ENCODE measurements at regions not wholly inside any gene's neighbourhood (a gene's known extent, or its start where the extent isn't known, plus 50 kb on each side); places are given as distances from the start of the nearest gene placed in this dataset.

DNA sequence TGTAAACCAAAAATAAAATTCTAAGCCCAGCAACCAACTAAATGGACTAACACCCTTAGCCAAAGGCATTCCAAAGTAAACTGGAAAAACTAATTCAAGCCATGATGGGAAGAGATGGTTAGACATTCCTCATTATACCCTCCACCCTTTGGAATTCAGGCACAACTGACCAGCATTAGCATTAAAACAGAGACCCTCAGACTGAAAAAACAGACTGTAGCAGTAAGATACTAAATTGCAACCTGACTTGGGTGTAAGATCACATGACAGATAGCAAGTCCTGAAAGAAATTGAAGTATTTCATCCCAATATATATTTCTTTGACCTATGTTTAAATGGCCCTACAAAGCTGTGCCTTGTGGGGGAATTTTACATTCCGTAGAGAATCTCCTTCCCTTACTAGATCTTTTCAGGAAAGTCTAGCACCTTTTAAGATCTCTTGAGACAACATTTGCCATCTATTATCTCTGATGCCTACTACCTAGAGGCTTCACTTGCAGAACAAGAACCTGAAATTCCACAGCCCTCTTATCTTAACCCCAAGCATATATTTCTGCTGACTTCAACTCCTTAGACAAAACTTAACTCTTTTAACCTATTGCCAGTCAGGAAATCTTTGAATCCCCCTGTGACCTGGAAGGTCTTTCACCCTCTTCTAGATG is 750.2 kb upstream of the IGFBP3 start:
- ATAC-seq, result no peak
- 94% methylated on average over 1 of the region's 1 CpG for WGBS, 2 donors

DNA sequence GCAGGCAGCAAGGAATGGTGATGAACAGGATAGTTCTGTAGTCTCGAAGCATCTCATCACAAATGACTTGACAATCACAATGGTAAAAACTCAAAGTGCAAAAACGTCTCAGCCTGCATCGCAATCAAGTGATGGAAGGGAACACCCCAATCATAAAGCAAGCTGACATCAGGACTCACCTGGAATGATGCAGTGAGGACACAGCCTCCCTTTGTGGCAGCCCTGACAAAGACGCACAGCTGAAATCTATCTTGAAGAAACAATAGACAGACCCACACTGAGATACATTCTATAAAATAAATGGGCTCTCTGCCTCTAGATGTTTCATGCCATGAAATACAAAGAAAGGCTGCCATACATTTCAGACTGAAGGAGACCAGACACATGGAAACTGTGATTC is 748.0 kb upstream of the IGFBP3 start:
- no peak for DNase-seq
- intact Hi-C loops (cut with DNase I), result no loop called here
- WGBS, 2 donors, result 91 to 94% methylated on average over 4 of the region's 4 CpGs
- Histone ChIP-seq H3K27me3 (no peaks in the 10 kb centered on the region), H3K9me3 (peaks cover 0 to 21% (median 0%) of the 10 kb centered on the region in 11 donors), H3K4me3 (no peak overlapping the region), H3K27ac (no peak overlapping the region), H3K36me3 (no peaks in the 10 kb centered on the region), H3K4me1 (no peaks in the 10 kb centered on the region)
- TF ChIP-seq, protein P1, sequence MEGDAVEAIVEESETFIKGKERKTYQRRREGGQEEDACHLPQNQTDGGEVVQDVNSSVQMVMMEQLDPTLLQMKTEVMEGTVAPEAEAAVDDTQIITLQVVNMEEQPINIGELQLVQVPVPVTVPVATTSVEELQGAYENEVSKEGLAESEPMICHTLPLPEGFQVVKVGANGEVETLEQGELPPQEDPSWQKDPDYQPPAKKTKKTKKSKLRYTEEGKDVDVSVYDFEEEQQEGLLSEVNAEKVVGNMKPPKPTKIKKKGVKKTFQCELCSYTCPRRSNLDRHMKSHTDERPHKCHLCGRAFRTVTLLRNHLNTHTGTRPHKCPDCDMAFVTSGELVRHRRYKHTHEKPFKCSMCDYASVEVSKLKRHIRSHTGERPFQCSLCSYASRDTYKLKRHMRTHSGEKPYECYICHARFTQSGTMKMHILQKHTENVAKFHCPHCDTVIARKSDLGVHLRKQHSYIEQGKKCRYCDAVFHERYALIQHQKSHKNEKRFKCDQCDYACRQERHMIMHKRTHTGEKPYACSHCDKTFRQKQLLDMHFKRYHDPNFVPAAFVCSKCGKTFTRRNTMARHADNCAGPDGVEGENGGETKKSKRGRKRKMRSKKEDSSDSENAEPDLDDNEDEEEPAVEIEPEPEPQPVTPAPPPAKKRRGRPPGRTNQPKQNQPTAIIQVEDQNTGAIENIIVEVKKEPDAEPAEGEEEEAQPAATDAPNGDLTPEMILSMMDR (IDR thresholded peaks at IDR 0.05), result no peak
- ATAC-seq, result no peak

More for the DNA sequence above, 750.2 kb upstream of the IGFBP3 start:
- no peaks in the 10 kb centered on the region for H3K4me1 ChIP-seq
- no peak for DNase-seq
- H3K4me3 ChIP-seq, result no peak overlapping the region
- no peaks in the 10 kb centered on the region for H3K27me3 ChIP-seq
- peaks cover 0 to 17% (median 0%) of the 10 kb centered on the region in 11 donors for H3K9me3 ChIP-seq
- no peak overlapping the region for H3K27ac ChIP-seq
- TF ChIP-seq, protein P1 (IDR thresholded peaks at IDR 0.05), result no peak
- H3K36me3 ChIP-seq, result no peaks in the 10 kb centered on the region
- intact Hi-C loops (cut with DNase I), result no loop called here

DNA sequence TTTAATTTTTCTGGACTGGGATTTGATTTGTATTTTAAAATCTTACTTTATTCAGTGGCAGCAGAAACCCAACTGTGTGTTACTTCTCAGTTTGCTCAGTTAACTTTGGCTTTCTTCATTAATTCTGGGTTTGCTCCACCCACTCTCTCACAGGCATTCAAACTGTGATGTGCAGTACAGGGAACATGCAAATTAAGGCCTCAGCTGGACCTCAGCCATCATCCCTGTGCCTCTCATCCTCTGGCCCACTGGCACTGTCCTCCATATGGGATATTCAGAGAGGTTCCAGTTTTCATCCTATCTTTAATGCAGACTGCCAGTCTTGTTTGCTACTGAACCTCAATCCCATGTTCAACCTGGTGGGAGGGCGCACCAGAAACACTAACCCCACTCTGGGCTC is 743.4 kb upstream of the IGFBP3 start:
- Histone ChIP-seq H3K4me1 (no peaks in the 10 kb centered on the region), H3K27me3 (no peaks in the 10 kb centered on the region), H3K9me3 (peaks cover 0 to 21% (median 0%) of the 10 kb centered on the region in 11 donors), H3K27ac (no peak overlapping the region), H3K36me3 (no peaks in the 10 kb centered on the region), H3K4me3 (no peak overlapping the region)
- ATAC-seq (no peak), DNase-seq (no peak)
- intact Hi-C loops (cut with DNase I), result no loop called here
- 95 to 100% methylated on average over 1 of the region's 1 CpG for WGBS, 2 donors
- TF ChIP-seq, protein P1 (IDR thresholded peaks at IDR 0.05), result no peak

DNA sequence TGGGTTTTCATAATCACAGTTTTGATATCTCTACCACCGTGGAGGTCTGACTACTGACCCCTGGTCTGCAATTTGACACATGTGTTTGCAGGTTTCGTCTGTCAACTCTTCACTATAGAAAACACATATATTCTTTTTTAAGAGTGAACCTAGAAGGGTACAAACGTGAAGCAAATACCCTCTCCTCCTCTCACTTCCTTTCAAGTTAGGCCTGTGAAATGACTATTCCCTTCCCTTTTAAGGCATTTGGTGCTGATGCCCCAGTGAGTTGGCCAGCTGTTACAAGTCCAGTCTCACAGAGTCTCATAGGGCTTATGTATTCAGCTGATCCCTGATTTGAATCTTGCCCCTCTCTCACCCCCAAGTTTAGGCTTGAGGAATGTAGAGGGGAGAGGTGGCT is 742.0 kb upstream of the IGFBP3 start:
- no peak overlapping the region for H3K4me3 ChIP-seq

More for the DNA sequence above, 742.0 kb upstream of the IGFBP3 start:
- DNase-seq (no peak), ATAC-seq (no peak)
- no peaks in the 10 kb centered on the region for H3K4me1 ChIP-seq
- TF ChIP-seq, protein P1 (IDR thresholded peaks at IDR 0.05), result no peak
- WGBS, 2 donors, result 59 to 76% methylated on average over 3 of the region's 3 CpGs
- no peaks in the 10 kb centered on the region for H3K27me3 ChIP-seq
- H3K36me3 ChIP-seq, result no peaks in the 10 kb centered on the region
- H3K9me3 ChIP-seq, result peaks cover 0 to 21% (median 0%) of the 10 kb centered on the region in 11 donors
- H3K27ac ChIP-seq, result no peak overlapping the region
- intact Hi-C loops (cut with DNase I), result no loop called here
